GM12878 (cell line): ENCODE measurements at regions not wholly inside any gene's neighbourhood (a gene's known extent, or its start where the extent isn't known, plus 50 kb on each side); places are given as distances from the start of the nearest gene placed in this dataset.

Experiments used
- ATAC-seq: fragments of 200-7000 bp; cut with Tn5 transposase; 3 replicates; pipeline ENCODE4 v1.9.1; 2020; ENCODE audit warnings: mild to moderate bottlenecking, moderate library complexity
- BruUV-seq: library from RNA; stranded (reverse); fragments of 400-500 nt; replicated peaks from 2 replicates; lab custom pipeline; 2021; lab: Mats Ljungman, UMichigan
- CTCF ChIA-PET: fragments of 300-600 bp; sonication (Branson Sonifier 250); formaldehyde crosslinking; extraction: SDS; loops from one replicate; lab custom pipeline; 2021; ENCODE audit warnings: inconsistent platforms; lab: Yijun Ruan, JAX
- POLR2A ChIA-PET: fragments of 350-600 bp; formaldehyde crosslinking; extraction: SDS; loops from one replicate; lab custom pipeline; 2021; ENCODE audit warnings: inconsistent platforms; lab: Charles Lee
- RAD21 ChIA-PET: fragments of 300-600 bp; sonication (Branson Sonifier 250); formaldehyde crosslinking; loops from one replicate; lab custom pipeline; 2023; ENCODE audit warnings: antibody characterized with exemption; ENCODE audit not compliant: unreplicated experiment; lab: Charles Lee
- SMC1A ChIA-PET: fragments of 300-600 bp; sonication (Branson Sonifier 250); formaldehyde crosslinking; loops from one replicate; lab custom pipeline; 2023; ENCODE audit not compliant: unreplicated experiment, uncharacterized antibody; lab: Charles Lee
- DNase-seq: peaks from one replicate; pipeline ENCODE4 v3.0.0-alpha.2; 2011; ENCODE audit warnings: low read depth, low spot score
- FAIRE-seq: peaks from 3 replicates; lab custom pipeline; 2011; peaks lifted over from hg19 to GRCh38; lab: Jason Lieb, UNC
- H2AFZ ChIP-seq: 2 replicates; pipeline ENCODE4 v1.6.0; 2011; ENCODE audit warnings: low read depth, low read length, control low read depth; ENCODE audit not compliant: control insufficient read depth
- H3K27ac ChIP-seq: 2 replicates; pipeline ENCODE4 v1.5.1; 2011; ENCODE audit warnings: control low read depth; ENCODE audit not compliant: control insufficient read depth, insufficient read depth
- H3K27me3 ChIP-seq, 2 experiments: replicated peaks in 1 of 2; 2 replicates each; pipeline versions ENCODE4 v1.6.0 to v1.6.1; 2011; ENCODE audit warnings: low read length in 1 of 2; ENCODE audit not compliant: control insufficient read depth in 2 of 2, insufficient read depth in 2 of 2
- H3K36me3 ChIP-seq, 2 experiments: 2 replicates each; pipeline ENCODE4 v1.5.1; 2011; ENCODE audit warnings: low read length in 1 of 2; ENCODE audit not compliant: control insufficient read depth in 2 of 2, insufficient read depth in 2 of 2
- H3K4me1 ChIP-seq: 2 replicates; pipeline ENCODE4 v1.6.1; 2011; ENCODE audit warnings: mild to moderate bottlenecking, low read length, moderate library complexity, mixed read lengths; ENCODE audit not compliant: control insufficient read depth, insufficient read depth
- H3K4me2 ChIP-seq: 2 replicates; pipeline ENCODE4 v1.6.0; 2011; ENCODE audit warnings: control low read depth; ENCODE audit not compliant: control insufficient read depth, insufficient read depth
- H3K4me3 ChIP-seq: fragments of 200-600 bp; sonication (generic); 2 replicates; pipeline ENCODE4 v1.5.1; 2016
- H3K79me2 ChIP-seq: 2 replicates; pipeline ENCODE4 v1.6.0; 2011; ENCODE audit warnings: low read length; ENCODE audit not compliant: control insufficient read depth, insufficient read depth
- H3K9ac ChIP-seq: 2 replicates; pipeline ENCODE4 v1.8.0; 2011; ENCODE audit warnings: low read length, control low read depth, mixed read lengths; ENCODE audit not compliant: control insufficient read depth, insufficient read depth
- H3K9me3 ChIP-seq: replicated peaks from 3 replicates; pipeline ENCODE4 v1.5.1; 2011; ENCODE audit warnings: mild to moderate bottlenecking, low read length; ENCODE audit not compliant: control insufficient read depth, insufficient read depth
- H4K20me1 ChIP-seq: 2 replicates; pipeline ENCODE4 v1.6.0; 2011; ENCODE audit not compliant: control insufficient read depth, insufficient read depth
- BCL11A ChIP-seq: IDR thresholded peaks from 2 replicates; pipeline ENCODE4 v1.6.1; 2011; ENCODE audit warnings: low read depth, low read length
- CHD1 ChIP-seq: IDR thresholded peaks from 2 replicates; pipeline ENCODE4 v1.6.1; 2012; ENCODE audit warnings: low read depth, low read length, improper control_type of control experiment
- CREM ChIP-seq: IDR thresholded peaks from 2 replicates; pipeline ENCODE4 v1.6.1; 2014; ENCODE audit warnings: antibody characterized with exemption, low read depth
- IKZF2 ChIP-seq, 2 experiments: fragments of 450-650 bp; IDR thresholded peaks; 2 replicates each; pipeline ENCODE4 v1.6.1; 2017; ENCODE audit warnings: mild to moderate bottlenecking in 2 of 2, moderate library complexity in 2 of 2
- RB1 ChIP-seq: fragments of 450-650 bp; formaldehyde crosslinking; IDR thresholded peaks from 2 replicates; pipeline ENCODE4 v1.6.1; 2017; ENCODE audit warnings: mild to moderate bottlenecking, borderline replicate concordance
- SIX5 ChIP-seq: IDR thresholded peaks from 2 replicates; pipeline ENCODE4 v1.6.1; 2011; ENCODE audit warnings: mild to moderate bottlenecking, low read depth, low read length, moderate library complexity; ENCODE audit not compliant: severe bottlenecking
- WGBS: methylation state at CpG from one replicate; pipeline ENCODE4 v1.1.6; 2016; ENCODE audit warnings: low lambda C conversion rate; ENCODE audit not compliant: insufficient replicate concordance, insufficient coverage; ENCODE audit errors: missing lambda C conversion rate; 5-methylcytosine and 5-hydroxymethylcytosine counted together
- in situ Hi-C: fragments of 300-500 bp; cut with MboI; formaldehyde crosslinking; loops from 9 replicates; pipeline ENCODE4 v1.14.3; 2018; ENCODE audit warnings: mixed read lengths
- intact Hi-C: fragments of 100-400 bp; cut with micrococcal nuclease; formaldehyde crosslinking; loops from one replicate; pipeline ENCODE4 v1.14.2; 2022; ENCODE audit not compliant: unreplicated experiment
- TF ChIP-seq, protein P1 (sequence below): IDR thresholded peaks from 2 replicates; pipeline ENCODE4 v1.6.1; 2012; ENCODE audit warnings: low read depth, low read length, improper control_type of control experiment
- TF ChIP-seq, protein P2 (sequence below): fragments of 450-650 bp; IDR thresholded peaks from 2 replicates; pipeline ENCODE4 v1.6.1; 2017; ENCODE audit warnings: mild to moderate bottlenecking, moderate library complexity
- TF ChIP-seq, protein P3 (sequence below): IDR thresholded peaks from 2 replicates; pipeline ENCODE4 v1.6.1; 2011; ENCODE audit warnings: low read depth, low read length, improper control_type of control experiment, borderline replicate concordance
- TF ChIP-seq, protein P4 (sequence below): IDR thresholded peaks from 2 replicates; pipeline ENCODE4 v1.6.1; 2012; ENCODE audit warnings: low read depth, low read length, improper control_type of control experiment

DNA sequence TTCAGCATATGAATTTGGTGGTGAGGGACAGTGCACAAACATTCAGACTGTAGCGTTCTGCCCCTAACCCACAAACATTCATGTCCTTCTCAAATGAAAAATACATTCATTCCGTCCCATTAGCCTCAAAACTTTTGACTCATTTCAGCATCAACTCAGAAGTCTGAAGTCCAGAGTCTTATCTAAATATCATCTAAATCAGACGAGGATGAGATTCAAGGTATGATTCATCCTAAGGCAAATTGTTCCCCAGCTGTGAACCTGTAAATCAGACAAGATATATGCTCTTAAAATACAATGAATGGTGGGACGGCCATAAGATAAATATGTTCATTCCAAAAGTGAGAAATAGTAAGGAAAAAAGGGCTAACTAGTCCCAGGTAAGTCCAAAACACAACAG is 1195.6 kb upstream of the ADGRL4 start:
- Histone ChIP-seq H3K27ac (no peak overlapping the region), H3K4me2 (no peak overlapping the region)
- TF ChIP-seq IKZF2 (IDR thresholded peaks at IDR 0.05) (no peak), RB1 (no peak), CREM (no peak), SIX5 (no peak), CHD1 (no peak), BCL11A (no peak)
- TF ChIP-seq, protein P1, sequence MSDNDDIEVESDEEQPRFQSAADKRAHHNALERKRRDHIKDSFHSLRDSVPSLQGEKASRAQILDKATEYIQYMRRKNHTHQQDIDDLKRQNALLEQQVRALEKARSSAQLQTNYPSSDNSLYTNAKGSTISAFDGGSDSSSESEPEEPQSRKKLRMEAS: no peak
- TF ChIP-seq, protein P2, sequence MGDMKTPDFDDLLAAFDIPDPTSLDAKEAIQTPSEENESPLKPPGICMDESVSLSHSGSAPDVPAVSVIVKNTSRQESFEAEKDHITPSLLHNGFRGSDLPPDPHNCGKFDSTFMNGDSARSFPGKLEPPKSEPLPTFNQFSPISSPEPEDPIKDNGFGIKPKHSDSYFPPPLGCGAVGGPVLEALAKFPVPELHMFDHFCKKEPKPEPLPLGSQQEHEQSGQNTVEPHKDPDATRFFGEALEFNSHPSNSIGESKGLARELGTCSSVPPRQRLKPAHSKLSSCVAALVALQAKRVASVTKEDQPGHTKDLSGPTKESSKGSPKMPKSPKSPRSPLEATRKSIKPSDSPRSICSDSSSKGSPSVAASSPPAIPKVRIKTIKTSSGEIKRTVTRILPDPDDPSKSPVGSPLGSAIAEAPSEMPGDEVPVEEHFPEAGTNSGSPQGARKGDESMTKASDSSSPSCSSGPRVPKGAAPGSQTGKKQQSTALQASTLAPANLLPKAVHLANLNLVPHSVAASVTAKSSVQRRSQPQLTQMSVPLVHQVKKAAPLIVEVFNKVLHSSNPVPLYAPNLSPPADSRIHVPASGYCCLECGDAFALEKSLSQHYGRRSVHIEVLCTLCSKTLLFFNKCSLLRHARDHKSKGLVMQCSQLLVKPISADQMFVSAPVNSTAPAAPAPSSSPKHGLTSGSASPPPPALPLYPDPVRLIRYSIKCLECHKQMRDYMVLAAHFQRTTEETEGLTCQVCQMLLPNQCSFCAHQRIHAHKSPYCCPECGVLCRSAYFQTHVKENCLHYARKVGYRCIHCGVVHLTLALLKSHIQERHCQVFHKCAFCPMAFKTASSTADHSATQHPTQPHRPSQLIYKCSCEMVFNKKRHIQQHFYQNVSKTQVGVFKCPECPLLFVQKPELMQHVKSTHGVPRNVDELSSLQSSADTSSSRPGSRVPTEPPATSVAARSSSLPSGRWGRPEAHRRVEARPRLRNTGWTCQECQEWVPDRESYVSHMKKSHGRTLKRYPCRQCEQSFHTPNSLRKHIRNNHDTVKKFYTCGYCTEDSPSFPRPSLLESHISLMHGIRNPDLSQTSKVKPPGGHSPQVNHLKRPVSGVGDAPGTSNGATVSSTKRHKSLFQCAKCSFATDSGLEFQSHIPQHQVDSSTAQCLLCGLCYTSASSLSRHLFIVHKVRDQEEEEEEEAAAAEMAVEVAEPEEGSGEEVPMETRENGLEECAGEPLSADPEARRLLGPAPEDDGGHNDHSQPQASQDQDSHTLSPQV: no peak
- TF ChIP-seq, protein P3, sequence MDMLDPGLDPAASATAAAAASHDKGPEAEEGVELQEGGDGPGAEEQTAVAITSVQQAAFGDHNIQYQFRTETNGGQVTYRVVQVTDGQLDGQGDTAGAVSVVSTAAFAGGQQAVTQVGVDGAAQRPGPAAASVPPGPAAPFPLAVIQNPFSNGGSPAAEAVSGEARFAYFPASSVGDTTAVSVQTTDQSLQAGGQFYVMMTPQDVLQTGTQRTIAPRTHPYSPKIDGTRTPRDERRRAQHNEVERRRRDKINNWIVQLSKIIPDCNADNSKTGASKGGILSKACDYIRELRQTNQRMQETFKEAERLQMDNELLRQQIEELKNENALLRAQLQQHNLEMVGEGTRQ: no peak
- TF ChIP-seq, protein P4, sequence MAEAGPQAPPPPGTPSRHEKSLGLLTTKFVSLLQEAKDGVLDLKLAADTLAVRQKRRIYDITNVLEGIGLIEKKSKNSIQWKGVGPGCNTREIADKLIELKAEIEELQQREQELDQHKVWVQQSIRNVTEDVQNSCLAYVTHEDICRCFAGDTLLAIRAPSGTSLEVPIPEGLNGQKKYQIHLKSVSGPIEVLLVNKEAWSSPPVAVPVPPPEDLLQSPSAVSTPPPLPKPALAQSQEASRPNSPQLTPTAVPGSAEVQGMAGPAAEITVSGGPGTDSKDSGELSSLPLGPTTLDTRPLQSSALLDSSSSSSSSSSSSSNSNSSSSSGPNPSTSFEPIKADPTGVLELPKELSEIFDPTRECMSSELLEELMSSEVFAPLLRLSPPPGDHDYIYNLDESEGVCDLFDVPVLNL: no peak
- TF ChIP-seq, all 136 proteins: peak for 0
- ChIA-PET POLR2A (no interaction called here), SMC1A (no interaction called here), CTCF (no interaction called here), RAD21 (no interaction called here)
- Histone ChIP-seq H3K4me1 (no peaks in the 10 kb centered on the region), H3K9ac (no peak overlapping the region), H3K9me3 (no peaks in the 10 kb centered on the region), H3K27me3 (no peaks in the 10 kb centered on the region), H3K79me2 (no peaks in the 10 kb centered on the region), H4K20me1 (no peaks in the 10 kb centered on the region), H3K4me3 (no peak overlapping the region), H2AFZ (no peak overlapping the region), H3K36me3 (no peaks in the 10 kb centered on the region)
- no peak for ATAC-seq
- in situ Hi-C loops (no loop called here), intact Hi-C loops (no loop called here)
- WGBS: 2% methylated on average over 4 of the region's 4 CpGs
- no peak for DNase-seq
- no TSS peak for BruUV-seq
- FAIRE-seq: no peak
